ENCODE measurements at regions not wholly inside any gene's neighbourhood (a gene's known extent, or its start where the extent isn't known, plus 50 kb on each side); places are given as distances from the start of the nearest gene placed in this dataset.

- TF ChIP-seq CTCF (IDR thresholded peaks at IDR 0.05) (no peak), POLR2A (IDR thresholded peaks at IDR 0.05) (no peak), POLR2AphosphoS5 (IDR thresholded peaks at IDR 0.05) (no peak)
Observed at GRCh38 chr7:32147546-32148268, 77.5 kb upstream of the PDE1C start.
